GM12878 (cell line): ENCODE measurements at regions not wholly inside any gene's neighbourhood (a gene's known extent, or its start where the extent isn't known, plus 50 kb on each side); places are given as distances from the start of the nearest gene placed in this dataset.

Experiments used
- ATAC-seq: fragments of 200-7000 bp; cut with Tn5 transposase; 3 replicates; pipeline ENCODE4 v1.9.1; 2020; ENCODE audit warnings: mild to moderate bottlenecking, moderate library complexity
- BruUV-seq: library from RNA; stranded (reverse); fragments of 400-500 nt; replicated peaks from 2 replicates; lab custom pipeline; 2021; lab: Mats Ljungman, UMichigan
- CTCF ChIA-PET: fragments of 300-600 bp; sonication (Branson Sonifier 250); formaldehyde crosslinking; extraction: SDS; loops from one replicate; lab custom pipeline; 2021; ENCODE audit warnings: inconsistent platforms; lab: Yijun Ruan, JAX
- POLR2A ChIA-PET: fragments of 350-600 bp; formaldehyde crosslinking; extraction: SDS; loops from one replicate; lab custom pipeline; 2021; ENCODE audit warnings: inconsistent platforms; lab: Charles Lee
- RAD21 ChIA-PET: fragments of 300-600 bp; sonication (Branson Sonifier 250); formaldehyde crosslinking; loops from one replicate; lab custom pipeline; 2023; ENCODE audit warnings: antibody characterized with exemption; ENCODE audit not compliant: unreplicated experiment; lab: Charles Lee
- SMC1A ChIA-PET: fragments of 300-600 bp; sonication (Branson Sonifier 250); formaldehyde crosslinking; loops from one replicate; lab custom pipeline; 2023; ENCODE audit not compliant: unreplicated experiment, uncharacterized antibody; lab: Charles Lee
- DNase-seq: peaks from one replicate; pipeline ENCODE4 v3.0.0-alpha.2; 2011; ENCODE audit warnings: low read depth, low spot score
- FAIRE-seq: peaks from 3 replicates; lab custom pipeline; 2011; peaks lifted over from hg19 to GRCh38; lab: Jason Lieb, UNC
- H2AFZ ChIP-seq: 2 replicates; pipeline ENCODE4 v1.6.0; 2011; ENCODE audit warnings: low read depth, low read length, control low read depth; ENCODE audit not compliant: control insufficient read depth
- H3K27ac ChIP-seq: 2 replicates; pipeline ENCODE4 v1.5.1; 2011; ENCODE audit warnings: control low read depth; ENCODE audit not compliant: control insufficient read depth, insufficient read depth
- H3K27me3 ChIP-seq, 2 experiments: replicated peaks in 1 of 2; 2 replicates each; pipeline versions ENCODE4 v1.6.0 to v1.6.1; 2011; ENCODE audit warnings: low read length in 1 of 2; ENCODE audit not compliant: control insufficient read depth in 2 of 2, insufficient read depth in 2 of 2
- H3K36me3 ChIP-seq, 2 experiments: 2 replicates each; pipeline ENCODE4 v1.5.1; 2011; ENCODE audit warnings: low read length in 1 of 2; ENCODE audit not compliant: control insufficient read depth in 2 of 2, insufficient read depth in 2 of 2
- H3K4me1 ChIP-seq: 2 replicates; pipeline ENCODE4 v1.6.1; 2011; ENCODE audit warnings: mild to moderate bottlenecking, low read length, moderate library complexity, mixed read lengths; ENCODE audit not compliant: control insufficient read depth, insufficient read depth
- H3K4me2 ChIP-seq: 2 replicates; pipeline ENCODE4 v1.6.0; 2011; ENCODE audit warnings: control low read depth; ENCODE audit not compliant: control insufficient read depth, insufficient read depth
- H3K4me3 ChIP-seq: fragments of 200-600 bp; sonication (generic); 2 replicates; pipeline ENCODE4 v1.5.1; 2016
- H3K79me2 ChIP-seq: 2 replicates; pipeline ENCODE4 v1.6.0; 2011; ENCODE audit warnings: low read length; ENCODE audit not compliant: control insufficient read depth, insufficient read depth
- H3K9ac ChIP-seq: 2 replicates; pipeline ENCODE4 v1.8.0; 2011; ENCODE audit warnings: low read length, control low read depth, mixed read lengths; ENCODE audit not compliant: control insufficient read depth, insufficient read depth
- H3K9me3 ChIP-seq: replicated peaks from 3 replicates; pipeline ENCODE4 v1.5.1; 2011; ENCODE audit warnings: mild to moderate bottlenecking, low read length; ENCODE audit not compliant: control insufficient read depth, insufficient read depth
- H4K20me1 ChIP-seq: 2 replicates; pipeline ENCODE4 v1.6.0; 2011; ENCODE audit not compliant: control insufficient read depth, insufficient read depth
- BCL11A ChIP-seq: IDR thresholded peaks from 2 replicates; pipeline ENCODE4 v1.6.1; 2011; ENCODE audit warnings: low read depth, low read length
- BHLHE40 ChIP-seq, 2 experiments: fragments of 450-650 bp in 1 of 2; IDR thresholded peaks; 2 replicates each; pipeline ENCODE4 v1.6.1; 2011 to 2017; ENCODE audit warnings: low read depth in 2 of 2, borderline replicate concordance in 1 of 2, improper control_type of control experiment in 1 of 2, low read length in 1 of 2, mild to moderate bottlenecking in 1 of 2
- EP300 ChIP-seq, 2 experiments: fragments of 150-350 bp in 1 of 2; IDR thresholded peaks; 2 replicates each; pipeline ENCODE4 v1.6.1; 2011 to 2012; ENCODE audit warnings: low read depth in 2 of 2, low read length in 2 of 2, borderline replicate concordance in 1 of 2, improper control_type of control experiment in 1 of 2, inconsistent platforms in 1 of 2; ENCODE audit not compliant: control insufficient read depth in 1 of 2
- JUND ChIP-seq: IDR thresholded peaks from 2 replicates; pipeline ENCODE4 v1.6.1; 2012; ENCODE audit warnings: low read depth, mild to moderate bottlenecking, low read length, improper control_type of control experiment, moderate library complexity
- KLF5 ChIP-seq: fragments of 450-650 bp; IDR thresholded peaks from 2 replicates; pipeline ENCODE4 v1.6.1; 2014; ENCODE audit warnings: mild to moderate bottlenecking; ENCODE audit not compliant: partially characterized antibody
- MXI1 ChIP-seq: fragments of 150-350 bp; IDR thresholded peaks from 2 replicates; pipeline ENCODE4 v1.6.1; 2011; ENCODE audit warnings: low read depth, mild to moderate bottlenecking, inconsistent platforms, low read length, improper control_type of control experiment
- RCOR1 ChIP-seq: conservative IDR thresholded peaks from 2 replicates; pipeline ENCODE4 v1.6.1; 2012; ENCODE audit warnings: low read depth, low read length, improper control_type of control experiment
- SPI1 ChIP-seq: IDR thresholded peaks from 2 replicates; pipeline ENCODE4 v1.6.1; 2011; ENCODE audit warnings: low read depth, mild to moderate bottlenecking, low read length, moderate library complexity, borderline replicate concordance; ENCODE audit not compliant: insufficient read depth
- SREBF1 ChIP-seq: IDR thresholded peaks from 2 replicates; pipeline ENCODE4 v1.6.1; 2012; ENCODE audit warnings: mild to moderate bottlenecking, low read length
- WGBS: methylation state at CpG from one replicate; pipeline ENCODE4 v1.1.6; 2016; ENCODE audit warnings: low lambda C conversion rate; ENCODE audit not compliant: insufficient replicate concordance, insufficient coverage; ENCODE audit errors: missing lambda C conversion rate; 5-methylcytosine and 5-hydroxymethylcytosine counted together
- in situ Hi-C: fragments of 300-500 bp; cut with MboI; formaldehyde crosslinking; loops from 9 replicates; pipeline ENCODE4 v1.14.3; 2018; ENCODE audit warnings: mixed read lengths
- intact Hi-C: fragments of 100-400 bp; cut with micrococcal nuclease; formaldehyde crosslinking; loops from one replicate; pipeline ENCODE4 v1.14.2; 2022; ENCODE audit not compliant: unreplicated experiment

DNA sequence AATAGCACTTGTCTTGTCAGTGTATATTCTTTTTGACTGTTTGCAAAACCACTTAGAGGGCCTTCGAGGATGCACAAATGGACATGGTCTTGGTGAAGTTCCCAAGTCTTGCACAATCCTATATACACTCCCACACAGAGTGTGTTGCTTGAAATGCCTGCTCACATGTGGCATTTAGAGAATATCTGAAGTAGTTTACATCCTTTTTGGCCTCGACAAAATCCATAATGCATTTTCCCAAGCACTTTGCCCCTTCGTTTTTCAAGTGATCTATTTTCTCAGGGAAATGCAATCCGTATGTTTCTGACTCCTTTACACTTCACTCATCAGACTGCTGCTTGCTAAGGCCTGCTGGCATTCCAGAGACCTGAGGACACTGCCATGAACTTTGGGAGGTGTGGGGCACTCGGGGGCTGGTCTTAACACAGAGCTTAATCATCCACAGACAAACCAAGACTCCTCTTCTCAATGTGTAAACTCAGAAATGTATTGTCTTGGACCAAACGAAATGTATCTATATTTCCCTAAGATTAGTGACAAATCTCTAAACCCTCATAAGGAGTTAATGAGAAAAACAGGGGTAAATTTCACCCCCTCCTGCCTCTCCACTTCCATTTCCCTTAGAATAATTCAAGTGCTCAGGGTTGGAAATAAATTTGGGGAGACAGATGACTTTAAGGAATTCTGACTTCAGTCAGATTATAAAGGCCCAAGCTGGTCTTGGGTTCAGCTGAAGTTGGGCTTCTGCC lies 219.3 kb upstream of the APCDD1 start:
- Histone ChIP-seq H3K4me2 (no peak overlapping the region), H3K9me3 (no peaks in the 10 kb centered on the region; the same call in 2 of the 3 replicates), H3K9ac (no peak overlapping the region)
- 2% methylated on average over 6 of the region's 6 CpGs for WGBS
- no peak for DNase-seq
- TF ChIP-seq BHLHE40 (IDR thresholded peaks at IDR 0.05; ENCODE audit: borderline replicate concordance in 1 of 2, low read depth in 2 of 2, low read length in 1 of 2) (no peak), BCL11A (no peak), MXI1 (no peak), EP300 (IDR thresholded peaks at IDR 0.05; ENCODE audit: borderline replicate concordance in 1 of 2, control insufficient read depth in 1 of 2, low read depth in 2 of 2, low read length in 2 of 2) (no peak), KLF5 (no peak), SREBF1 (no peak), SPI1 (no peak), JUND (no peak), RCOR1 (no peak)
- TF ChIP-seq, all 136 proteins: peak for 0
- BruUV-seq, result no TSS peak
- ChIA-PET SMC1A (no interaction called here), RAD21 (no interaction called here), POLR2A (no interaction called here), CTCF (no interaction called here)
- H3K27me3 ChIP-seq, result peaks cover 0 to 1% of the 10 kb centered on the region in 2 experiments; a peak in 1 of 4 replicates
- no peaks in the 10 kb centered on the region for H3K36me3 ChIP-seq
- H3K4me1 ChIP-seq, result no peaks in the 10 kb centered on the region
- H4K20me1 ChIP-seq, result no peaks in the 10 kb centered on the region
- no peak for FAIRE-seq
- H3K79me2 ChIP-seq, result no peaks in the 10 kb centered on the region
- in situ Hi-C loops, result no loop called here
- no peak overlapping the region for H3K27ac ChIP-seq
- no peak overlapping the region for H2AFZ ChIP-seq
- ATAC-seq, result no peak
- no peak overlapping the region for H3K4me3 ChIP-seq
- intact Hi-C loops, result no loop called here
